Tibial artery (tissue), 4 donors: ENCODE measurements at regions not wholly inside any gene's neighbourhood (a gene's known extent, or its start where the extent isn't known, plus 50 kb on each side); places are given as distances from the start of the nearest gene placed in this dataset.

Experiments used
- DNase-seq, 2 donors: peaks; one replicate each; pipeline ENCODE4 v3.0.0-alpha.2; 2019
- H3K27ac ChIP-seq, 2 donors: fragments of 200-600 bp; sonication (generic) in 1 of 2; 1 replicate in 1 of 2; 2 replicates in 1 of 2; pipeline ENCODE4 v1.5.1; 2018 to 2019; ENCODE audit warnings: mild to moderate bottlenecking in 1 of 2
- H3K27me3 ChIP-seq, 2 donors: fragments of 200-600 bp; sonication (generic) in 1 of 2; one replicate each; pipeline versions ENCODE4 v1.5.1 to v1.6.0; 2016 to 2019
- H3K36me3 ChIP-seq, 3 donors: fragments of 200-600 bp; sonication (generic) in 2 of 3; one replicate each; pipeline ENCODE4 v1.5.1; 2016 to 2019; ENCODE audit warnings: mild to moderate bottlenecking in 2 of 3
- H3K4me1 ChIP-seq, 4 donors: fragments of 200-600 bp; sonication (generic) in 2 of 4; 1 replicate in 3 of 4; 2 replicates in 1 of 4; pipeline ENCODE4 v1.5.1; 2016 to 2019
- H3K4me3 ChIP-seq, 2 donors: fragments of 200-600 bp; sonication (generic) in 1 of 2; 1 replicate in 1 of 2; 2 replicates in 1 of 2; pipeline ENCODE4 v1.5.1; 2018 to 2019; ENCODE audit warnings: mild to moderate bottlenecking in 2 of 2
- H3K9me3 ChIP-seq, 3 donors: fragments of 200-600 bp; sonication (generic) in 1 of 3; one replicate each; pipeline ENCODE4 v1.5.1; 2016 to 2019
- intact Hi-C: fragments of 100-400 bp; cut with DNase I; formaldehyde crosslinking; loops from one replicate; pipeline ENCODE4 v1.15.0; 2023; ENCODE audit warnings: low total_unique reads
- TF ChIP-seq, protein P1 (sequence below), 2 experiments: fragments of 200-600 bp in 1 of 2; fragments of 450-650 bp in 1 of 2; IDR thresholded peaks; one replicate each; pipeline ENCODE4 v1.5.1; 2017 to 2019; ENCODE audit warnings: antibody characterized with exemption in 2 of 2, mild to moderate bottlenecking in 1 of 2, moderate library complexity in 1 of 2

DNA sequence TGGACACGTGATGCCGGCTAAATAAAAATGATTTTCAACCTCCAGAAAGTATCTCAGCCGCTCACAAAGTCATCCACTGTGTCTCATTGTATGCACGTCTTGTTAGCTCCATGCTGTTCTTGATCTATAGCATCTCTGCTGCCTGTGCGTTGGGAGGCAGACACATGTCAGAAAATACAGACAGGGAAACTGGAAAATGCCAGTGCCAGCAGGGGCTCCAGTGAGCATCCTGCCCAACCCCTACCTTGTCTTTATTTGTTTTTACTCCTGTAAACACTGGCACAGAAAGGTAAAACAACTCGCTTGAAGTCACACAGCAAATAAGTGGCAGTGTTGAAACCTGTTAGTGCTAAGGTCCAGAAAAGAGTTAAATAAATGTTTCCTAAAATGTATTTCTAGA is 208.1 kb upstream of the ASIC2 start:
- no peak overlapping the region for H3K4me3 ChIP-seq
- no peak overlapping the region for H3K27ac ChIP-seq
- TF ChIP-seq, protein P1, sequence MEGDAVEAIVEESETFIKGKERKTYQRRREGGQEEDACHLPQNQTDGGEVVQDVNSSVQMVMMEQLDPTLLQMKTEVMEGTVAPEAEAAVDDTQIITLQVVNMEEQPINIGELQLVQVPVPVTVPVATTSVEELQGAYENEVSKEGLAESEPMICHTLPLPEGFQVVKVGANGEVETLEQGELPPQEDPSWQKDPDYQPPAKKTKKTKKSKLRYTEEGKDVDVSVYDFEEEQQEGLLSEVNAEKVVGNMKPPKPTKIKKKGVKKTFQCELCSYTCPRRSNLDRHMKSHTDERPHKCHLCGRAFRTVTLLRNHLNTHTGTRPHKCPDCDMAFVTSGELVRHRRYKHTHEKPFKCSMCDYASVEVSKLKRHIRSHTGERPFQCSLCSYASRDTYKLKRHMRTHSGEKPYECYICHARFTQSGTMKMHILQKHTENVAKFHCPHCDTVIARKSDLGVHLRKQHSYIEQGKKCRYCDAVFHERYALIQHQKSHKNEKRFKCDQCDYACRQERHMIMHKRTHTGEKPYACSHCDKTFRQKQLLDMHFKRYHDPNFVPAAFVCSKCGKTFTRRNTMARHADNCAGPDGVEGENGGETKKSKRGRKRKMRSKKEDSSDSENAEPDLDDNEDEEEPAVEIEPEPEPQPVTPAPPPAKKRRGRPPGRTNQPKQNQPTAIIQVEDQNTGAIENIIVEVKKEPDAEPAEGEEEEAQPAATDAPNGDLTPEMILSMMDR (IDR thresholded peaks at IDR 0.05), result no peak
- no peak for DNase-seq
- intact Hi-C loops, result no loop called here
- H3K36me3 ChIP-seq, result no peaks in the 10 kb centered on the region
- no peaks in the 10 kb centered on the region for H3K4me1 ChIP-seq
- H3K27me3 ChIP-seq, result peaks cover 0 to 5% of the 10 kb centered on the region in 2 donors
- H3K9me3 ChIP-seq, result no peaks in the 10 kb centered on the region

DNA sequence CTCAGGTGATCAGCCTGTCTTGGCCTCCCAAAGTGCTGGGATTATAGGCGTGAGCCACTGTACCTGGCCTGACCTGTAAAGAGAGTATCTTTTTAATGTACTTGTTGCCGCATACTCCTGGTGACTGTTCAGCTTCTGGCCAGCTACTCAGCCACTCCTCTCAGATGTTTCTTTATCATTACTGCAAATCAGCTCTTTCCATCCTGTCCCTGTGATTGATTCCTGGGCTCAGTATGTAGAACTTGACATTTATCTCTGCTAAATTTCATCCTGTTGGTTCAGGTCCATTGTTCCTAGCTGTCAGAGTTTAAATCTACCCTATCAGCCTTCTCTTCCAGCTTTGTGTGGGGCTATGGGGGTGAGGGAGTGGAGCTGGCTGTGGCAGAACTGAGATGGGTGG is 211.5 kb upstream of the ASIC2 start:
- H3K9me3 ChIP-seq, result no peaks in the 10 kb centered on the region
- H3K4me1 ChIP-seq, result no peaks in the 10 kb centered on the region
- DNase-seq, result no peak
- intact Hi-C loops, result no loop called here
- no peak overlapping the region for H3K4me3 ChIP-seq
- TF ChIP-seq, protein P1 (IDR thresholded peaks at IDR 0.05), result no peak
- H3K36me3 ChIP-seq, result no peaks in the 10 kb centered on the region
- no peak overlapping the region for H3K27ac ChIP-seq
- H3K27me3 ChIP-seq, result peaks cover 0 to 9% of the 10 kb centered on the region in 2 donors

DNA sequence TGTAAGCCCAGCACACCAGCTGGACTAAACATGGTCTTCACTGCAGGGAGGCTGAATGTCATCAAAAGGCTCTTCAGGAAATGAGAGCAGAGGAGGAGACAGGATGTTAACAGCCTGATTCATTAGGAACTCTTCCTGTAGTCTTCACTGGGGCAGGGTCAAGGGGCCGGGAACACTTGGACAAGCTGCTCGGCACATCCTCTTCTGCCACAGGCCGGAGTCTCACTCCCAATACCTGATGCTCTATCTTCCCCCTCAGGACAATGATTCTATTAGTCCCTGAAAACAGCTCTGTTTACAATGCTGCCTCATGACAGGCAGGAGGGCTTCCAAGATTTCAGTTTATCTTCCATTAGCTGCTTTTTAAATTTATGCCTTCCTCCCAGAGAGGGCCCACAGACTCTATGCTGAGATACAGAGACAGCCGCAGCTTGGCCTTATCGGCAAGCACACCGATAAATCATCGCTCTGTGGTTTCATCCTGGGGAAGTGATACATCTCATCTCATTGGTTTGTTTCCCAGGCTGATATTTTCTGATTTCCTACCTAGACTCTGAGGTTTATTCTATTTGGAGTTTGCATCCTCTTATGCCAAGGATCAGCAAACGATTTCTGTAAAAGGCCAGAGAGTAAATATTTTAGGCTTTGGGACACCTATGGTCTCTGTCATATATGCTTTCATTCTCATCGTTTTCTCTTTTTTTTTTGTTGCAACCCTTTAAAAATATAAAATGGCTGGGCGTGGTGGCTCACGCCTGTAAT is 214.0 kb upstream of the ASIC2 start:
- intact Hi-C loops, result no loop called here
- H3K27ac ChIP-seq, result no peak overlapping the region
- no peak for DNase-seq

DNA sequence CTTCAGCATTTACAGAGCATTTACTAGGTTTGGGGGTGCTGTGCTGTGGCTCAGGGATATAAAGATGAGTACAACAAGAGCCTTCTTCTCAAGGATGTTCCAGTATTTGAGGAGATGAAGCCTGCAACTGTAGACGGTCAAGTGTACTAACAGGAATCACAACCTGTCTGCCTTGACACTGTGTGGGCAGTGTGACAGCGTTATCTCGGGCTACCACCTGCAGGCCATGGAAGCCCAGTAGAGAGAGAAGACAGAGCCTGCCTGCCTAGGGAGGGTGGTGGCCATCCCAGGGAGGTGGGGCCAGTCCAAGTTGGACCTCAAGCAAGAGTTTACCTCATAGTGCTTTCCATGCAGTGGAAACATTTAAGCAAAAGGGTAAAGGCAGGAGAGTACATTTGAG is 215.1 kb upstream of the ASIC2 start:
- intact Hi-C loops, result no loop called here
- TF ChIP-seq, protein P1 (IDR thresholded peaks at IDR 0.05), result no peak
- Histone ChIP-seq H3K4me1 (no peaks in the 10 kb centered on the region), H3K27me3 (peaks cover 0 to 4% of the 10 kb centered on the region in 2 donors), H3K36me3 (no peaks in the 10 kb centered on the region), H3K27ac (no peak overlapping the region), H3K9me3 (no peaks in the 10 kb centered on the region), H3K4me3 (no peak overlapping the region)
- DNase-seq, result no peak

More for the DNA sequence above, 214.0 kb upstream of the ASIC2 start:
- H3K9me3 ChIP-seq, result no peaks in the 10 kb centered on the region
- peaks cover 0 to 7% of the 10 kb centered on the region in 2 donors for H3K27me3 ChIP-seq
- no peak overlapping the region for H3K4me3 ChIP-seq
- TF ChIP-seq, protein P1 (IDR thresholded peaks at IDR 0.05), result no peak
- H3K36me3 ChIP-seq, result no peaks in the 10 kb centered on the region
- H3K4me1 ChIP-seq, result no peaks in the 10 kb centered on the region

DNA sequence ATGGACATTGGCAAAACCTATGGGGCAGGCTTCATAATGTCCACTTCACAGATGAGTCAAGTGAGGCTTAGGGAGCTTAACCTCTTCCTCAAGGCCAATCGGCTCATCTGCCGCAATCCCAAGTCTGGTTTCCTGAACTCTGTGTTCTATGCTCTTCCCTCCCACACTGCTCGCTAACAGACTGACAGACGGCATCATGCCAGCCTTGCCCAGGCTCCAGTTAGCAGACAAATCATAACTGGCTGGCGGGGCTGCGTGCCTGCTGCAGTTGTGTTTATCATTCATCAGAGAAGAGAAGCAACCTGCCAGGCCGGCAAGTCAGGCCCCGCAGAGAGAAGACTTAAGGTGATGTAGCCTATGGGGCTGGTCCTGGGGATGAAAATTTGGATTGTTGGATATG is 216.2 kb upstream of the ASIC2 start:
- H3K36me3 ChIP-seq, result no peaks in the 10 kb centered on the region
- intact Hi-C loops, result no loop called here
- H3K4me1 ChIP-seq, result no peaks in the 10 kb centered on the region
- TF ChIP-seq, protein P1 (IDR thresholded peaks at IDR 0.05), result no peak
- peaks cover 0 to 4% of the 10 kb centered on the region in 2 donors for H3K27me3 ChIP-seq
- no peaks in the 10 kb centered on the region for H3K9me3 ChIP-seq
- no peak for DNase-seq
- no peak overlapping the region for H3K4me3 ChIP-seq
- H3K27ac ChIP-seq, result no peak overlapping the region
